GM18909 (cell line): ENCODE measurements at regions not wholly inside any gene's neighbourhood (a gene's known extent, or its start where the extent isn't known, plus 50 kb on each side); places are given as distances from the start of the nearest gene placed in this dataset.

Source experiments
- ATAC-seq: cut with Tn5 transposase; IDR thresholded peaks from one replicate; pipeline ENCODE4 v1.9.1; 2021; ENCODE audit warnings: mild to moderate bottlenecking; ENCODE audit not compliant: unreplicated experiment, poor library complexity

GRCh38 chr3:147832611-147833010 lies 423.4 kb downstream of the ZIC1 start:
- no peak for ATAC-seq

GRCh38 chr3:147836330-147836729 lies 427.2 kb downstream of the ZIC1 start:
- ATAC-seq = no peak

GRCh38 chr3:147838652-147839051 lies 429.5 kb downstream of the ZIC1 start:
- ATAC-seq = peak; percentile 56

GRCh38 chr3:147843331-147843730 lies 434.2 kb downstream of the ZIC1 start:
- no peak for ATAC-seq

GRCh38 chr3:147846293-147846692 lies 437.1 kb downstream of the ZIC1 start:
- no peak for ATAC-seq

- no peak for ATAC-seq
Measured at GRCh38 chr3:147846854-147847478, 437.8 kb downstream of the ZIC1 start.

- no peak for ATAC-seq
Measured at GRCh38 chr3:147851062-147851461, 441.9 kb downstream of the ZIC1 start.

- ATAC-seq = no peak
Measured at GRCh38 chr3:147854542-147854941, 445.4 kb downstream of the ZIC1 start.

- no peak for ATAC-seq
Measured at GRCh38 chr3:147864754-147865354, 455.7 kb downstream of the ZIC1 start.

GRCh38 chr3:147866561-147866960 lies 457.4 kb downstream of the ZIC1 start:
- no peak for ATAC-seq

- ATAC-seq = no peak
Measured at GRCh38 chr3:147872568-147872967, 463.4 kb downstream of the ZIC1 start.

- ATAC-seq = no peak
Measured at GRCh38 chr3:147875498-147875897, 466.3 kb downstream of the ZIC1 start.

- no peak for ATAC-seq
Measured at GRCh38 chr3:147881933-147882332, 472.8 kb downstream of the ZIC1 start.

- no peak for ATAC-seq
Measured at GRCh38 chr3:147886879-147887278, 477.7 kb downstream of the ZIC1 start.

- ATAC-seq = no peak
Measured at GRCh38 chr3:147887797-147888196, 478.6 kb downstream of the ZIC1 start.

- peak; percentile 91 for ATAC-seq
Measured at GRCh38 chr3:147890114-147890513, 480.9 kb downstream of the ZIC1 start.

GRCh38 chr3:147895509-147895908 lies 486.3 kb downstream of the ZIC1 start:
- no peak for ATAC-seq

GRCh38 chr3:147900851-147901250 lies 491.7 kb downstream of the ZIC1 start:
- ATAC-seq = no peak

- ATAC-seq = no peak
Measured at GRCh38 chr3:147903026-147903425, 493.9 kb downstream of the ZIC1 start.

GRCh38 chr3:147904421-147904820 lies 495.3 kb downstream of the ZIC1 start:
- ATAC-seq = no peak

GRCh38 chr3:147906285-147906684 lies 497.1 kb downstream of the ZIC1 start:
- no peak for ATAC-seq

GRCh38 chr3:147914532-147914931 lies 505.4 kb downstream of the ZIC1 start:
- no peak for ATAC-seq
